ENCODE measurements at regions not wholly inside any gene's neighbourhood (a gene's known extent, or its start where the extent isn't known, plus 50 kb on each side); places are given as distances from the start of the nearest gene placed in this dataset.

DNA sequence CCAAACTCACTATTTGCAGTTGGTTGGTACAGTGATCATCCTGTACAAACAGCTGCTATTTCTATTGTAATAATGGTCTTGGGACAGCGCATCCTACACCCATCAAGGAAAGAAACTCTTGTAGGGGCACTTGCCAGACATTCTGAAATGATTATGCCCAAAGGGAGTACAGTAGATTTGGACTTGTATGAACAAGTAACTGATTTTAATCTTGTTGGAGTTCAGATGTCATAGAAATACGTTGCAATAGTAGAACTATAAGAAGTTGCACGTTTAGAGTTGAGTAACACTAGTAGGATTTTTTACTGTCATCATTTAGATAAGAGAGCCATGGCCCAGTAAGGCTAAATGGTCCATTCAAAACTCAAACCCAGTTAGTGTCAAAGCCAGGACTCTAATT lies 192.8 kb downstream of the SATB1 start:
- ChIA-PET CTCF (no interaction called here), POLR2A (no interaction called here)
- no peaks in the 10 kb centered on the region for H3K9me3 Mint-ChIP-seq
- H3K36me3 Mint-ChIP-seq: no peaks in the 10 kb centered on the region
- no peaks in the 10 kb centered on the region for H3K4me1 ChIP-seq (ENCODE audit: control insufficient read depth in 1 of 2, extremely low read depth in 1 of 2, insufficient read depth in 2 of 2, low read length in 2 of 2)
- H3K4me3 Mint-ChIP-seq: no peak overlapping the region
- H3K27me3 ChIP-seq (replicated peaks in 1 of 2; ENCODE audit: control insufficient read depth in 2 of 2, extremely low read depth in 1 of 2, insufficient read depth in 2 of 2, low read length in 1 of 2): peaks cover 0 to 3% of the 10 kb centered on the region in 2 experiments
- DNase-seq: no peak
- no CpG with 5 or more reads among the region's 3 CpGs for WGBS (ENCODE audit: insufficient coverage)
- no peak overlapping the region for H3K4me3 ChIP-seq (ENCODE audit: control insufficient read depth in 1 of 2, extremely low read depth in 1 of 2, low read length in 1 of 2)
- H3K27ac ChIP-seq (ENCODE audit: low read length): no peak overlapping the region
- ATAC-seq (replicated peaks in 1 of 4): no peak
- H3K4me1 Mint-ChIP-seq: no peaks in the 10 kb centered on the region
- no peaks in the 10 kb centered on the region for H3K36me3 ChIP-seq (ENCODE audit: control insufficient read depth in 2 of 2, extremely low read depth in 1 of 2, insufficient read depth in 1 of 2, low read length in 1 of 2)
- no peaks in the 10 kb centered on the region for H3K9me3 ChIP-seq
- no peak overlapping the region for H3K27ac Mint-ChIP-seq
- peaks cover 12 to 16% of the 10 kb centered on the region in 2 donors for H3K27me3 Mint-ChIP-seq

DNA sequence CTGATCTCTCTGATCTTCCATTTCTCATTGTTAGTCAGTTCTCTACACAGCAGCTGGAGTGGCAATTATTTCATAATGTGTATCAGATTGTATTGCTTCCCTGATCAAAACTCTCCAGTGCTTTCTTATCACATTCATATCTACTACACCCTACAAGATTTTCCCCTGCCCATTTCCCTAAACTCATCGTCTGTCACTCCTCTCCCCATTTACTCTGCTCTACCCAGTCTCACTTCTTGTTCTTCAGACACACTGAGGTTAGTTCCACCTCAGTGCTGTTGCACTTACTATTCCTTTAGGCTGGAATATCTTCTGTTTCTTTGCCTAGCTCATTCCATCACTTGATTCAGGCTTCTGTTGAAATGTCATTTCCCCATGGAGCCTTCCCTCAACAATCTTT lies 197.1 kb downstream of the SATB1 start:
- Histone ChIP-seq H3K9me3 (no peaks in the 10 kb centered on the region), H3K4me3 (ENCODE audit: control insufficient read depth in 1 of 2, extremely low read depth in 1 of 2, low read length in 1 of 2) (no peak overlapping the region), H3K4me1 (ENCODE audit: control insufficient read depth in 1 of 2, extremely low read depth in 1 of 2, insufficient read depth in 2 of 2, low read length in 2 of 2) (peaks cover 0 to 4% of the 10 kb centered on the region in 2 experiments), H3K27me3 (replicated peaks in 1 of 2; ENCODE audit: control insufficient read depth in 2 of 2, extremely low read depth in 1 of 2, insufficient read depth in 2 of 2, low read length in 1 of 2) (no peaks in the 10 kb centered on the region), H3K27ac (ENCODE audit: low read length) (no peak overlapping the region), H3K36me3 (ENCODE audit: control insufficient read depth in 2 of 2, extremely low read depth in 1 of 2, insufficient read depth in 1 of 2, low read length in 1 of 2) (no peaks in the 10 kb centered on the region)
- Mint-ChIP-seq H3K27me3 (peaks cover 4 to 6% of the 10 kb centered on the region in 2 donors), H3K4me1 (peaks cover 14 to 17% (median 15%) of the 10 kb centered on the region in 3 donors), H3K36me3 (no peaks in the 10 kb centered on the region), H3K4me3 (no peak overlapping the region), H3K27ac (no peak overlapping the region), H3K9me3 (no peaks in the 10 kb centered on the region)
- ATAC-seq (replicated peaks in 1 of 4): no peak
- 59% methylated on average over 1 of the region's 1 CpG for WGBS (ENCODE audit: insufficient coverage)
- ChIA-PET CTCF (interaction anchor here in 1 of 2 donors (0.7 kb wide), 1 partner anchor 271 kb away, joined by 4 read pairs; no protein-coding TSS in a partner anchor), POLR2A (no interaction called here)
- no peak for DNase-seq

DNA sequence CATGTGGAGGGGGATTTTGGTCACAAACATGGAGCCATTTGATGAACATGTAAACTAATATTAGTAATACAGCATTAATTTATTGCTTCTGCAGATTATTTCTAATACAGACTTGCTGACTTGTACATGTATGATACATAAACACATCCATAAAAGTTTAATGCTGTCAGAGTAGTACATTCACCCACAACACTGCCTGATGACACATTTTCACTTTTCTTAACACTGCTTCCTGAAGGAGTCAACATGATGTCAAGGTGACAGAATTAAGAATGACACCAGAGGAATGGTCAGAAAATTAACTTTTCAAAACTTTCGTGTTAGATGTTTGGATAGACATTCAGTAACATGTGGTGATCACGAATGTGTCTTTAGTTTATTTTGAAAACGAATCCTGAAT lies 199.4 kb downstream of the SATB1 start:
- no peak for DNase-seq
- ChIA-PET CTCF (no interaction called here), POLR2A (no interaction called here)
- H3K9me3 Mint-ChIP-seq: no peaks in the 10 kb centered on the region
- H3K27ac Mint-ChIP-seq: no peak overlapping the region
- H3K27me3 Mint-ChIP-seq: peaks cover 0 to 2% of the 10 kb centered on the region in 2 donors
- H3K4me1 Mint-ChIP-seq: peaks cover 14 to 17% (median 15%) of the 10 kb centered on the region in 3 donors
- H3K4me1 ChIP-seq (ENCODE audit: control insufficient read depth in 1 of 2, extremely low read depth in 1 of 2, insufficient read depth in 2 of 2, low read length in 2 of 2): peaks cover 0 to 4% of the 10 kb centered on the region in 2 experiments
- no peak overlapping the region for H3K4me3 Mint-ChIP-seq
- no peaks in the 10 kb centered on the region for H3K9me3 ChIP-seq
- ATAC-seq (replicated peaks in 1 of 4): no peak
- no peaks in the 10 kb centered on the region for H3K27me3 ChIP-seq (replicated peaks in 1 of 2; ENCODE audit: control insufficient read depth in 2 of 2, extremely low read depth in 1 of 2, insufficient read depth in 2 of 2, low read length in 1 of 2)
- H3K4me3 ChIP-seq (ENCODE audit: control insufficient read depth in 1 of 2, extremely low read depth in 1 of 2, low read length in 1 of 2): no peak overlapping the region
- WGBS (ENCODE audit: insufficient coverage): no CpG with 5 or more reads among the region's 3 CpGs
- H3K36me3 Mint-ChIP-seq: no peaks in the 10 kb centered on the region
- H3K27ac ChIP-seq (ENCODE audit: low read length): no peak overlapping the region
- no peaks in the 10 kb centered on the region for H3K36me3 ChIP-seq (ENCODE audit: control insufficient read depth in 2 of 2, extremely low read depth in 1 of 2, insufficient read depth in 1 of 2, low read length in 1 of 2)

DNA sequence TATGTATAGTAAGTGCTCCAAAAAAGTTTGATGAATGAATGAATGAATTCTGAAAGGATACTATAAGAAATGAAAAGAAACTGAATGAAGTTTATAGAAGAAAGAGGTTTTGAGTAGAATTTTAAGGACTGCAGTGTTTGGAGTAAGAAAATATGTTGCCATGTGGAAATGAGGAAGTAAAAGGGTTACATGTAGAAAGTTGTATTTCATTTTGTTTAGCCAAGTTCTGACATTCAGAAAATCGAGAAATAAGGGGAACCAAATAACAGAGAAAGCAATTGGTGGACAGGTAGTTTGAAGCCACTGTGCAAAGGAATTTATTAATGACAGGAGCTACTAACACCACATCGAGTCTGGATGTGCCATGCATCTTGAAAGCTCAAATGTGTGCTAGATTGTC lies 200.7 kb downstream of the SATB1 start:
- Histone ChIP-seq H3K4me1 (ENCODE audit: control insufficient read depth in 1 of 2, extremely low read depth in 1 of 2, insufficient read depth in 2 of 2, low read length in 2 of 2) (peaks cover 0 to 4% of the 10 kb centered on the region in 2 experiments), H3K36me3 (ENCODE audit: control insufficient read depth in 2 of 2, extremely low read depth in 1 of 2, insufficient read depth in 1 of 2, low read length in 1 of 2) (no peaks in the 10 kb centered on the region), H3K27me3 (replicated peaks in 1 of 2; ENCODE audit: control insufficient read depth in 2 of 2, extremely low read depth in 1 of 2, insufficient read depth in 2 of 2, low read length in 1 of 2) (no peaks in the 10 kb centered on the region), H3K9me3 (no peaks in the 10 kb centered on the region), H3K27ac (ENCODE audit: low read length) (no peak overlapping the region), H3K4me3 (ENCODE audit: control insufficient read depth in 1 of 2, extremely low read depth in 1 of 2, low read length in 1 of 2) (no peak overlapping the region)
- peaks cover 14 to 17% (median 15%) of the 10 kb centered on the region in 3 donors for H3K4me1 Mint-ChIP-seq
- POLR2A ChIA-PET: interaction anchor here in 1 of 2 donors (0.7 kb wide), 1 partner anchor 832 kb away, joined by 3 read pairs; no protein-coding TSS in a partner anchor
- DNase-seq: no peak
- 14% methylated on average over 1 of the region's 2 CpGs for WGBS (ENCODE audit: insufficient coverage)
- ATAC-seq (replicated peaks in 1 of 4): no peak
- no peaks in the 10 kb centered on the region for H3K36me3 Mint-ChIP-seq
- H3K27ac Mint-ChIP-seq: no peak overlapping the region
- no peaks in the 10 kb centered on the region for H3K27me3 Mint-ChIP-seq
- H3K9me3 Mint-ChIP-seq: no peaks in the 10 kb centered on the region
- H3K4me3 Mint-ChIP-seq: no peak overlapping the region
- CTCF ChIA-PET: no interaction called here

DNA sequence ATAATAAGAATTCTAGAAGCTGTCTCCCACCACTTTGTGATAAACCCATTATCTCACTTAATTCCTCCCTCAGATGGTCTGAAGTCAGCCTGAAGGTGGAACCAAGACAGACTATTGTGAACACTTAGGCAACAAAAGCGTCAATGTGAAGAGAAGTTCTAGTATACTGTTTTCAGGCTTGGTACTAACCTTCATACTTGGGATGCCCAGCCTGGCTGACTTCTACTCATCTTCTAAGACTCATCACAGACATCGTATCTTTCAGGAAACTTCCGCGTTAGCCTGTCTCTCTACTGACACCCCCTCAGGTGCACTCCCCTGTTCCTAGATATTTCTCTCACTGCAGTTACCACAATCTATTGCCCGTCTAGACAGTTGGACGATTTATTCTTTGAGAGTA lies 201.2 kb downstream of the SATB1 start:
- Mint-ChIP-seq H3K27ac (no peak overlapping the region), H3K4me1 (peaks cover 14 to 17% (median 15%) of the 10 kb centered on the region in 3 donors), H3K4me3 (no peak overlapping the region), H3K9me3 (no peaks in the 10 kb centered on the region), H3K27me3 (no peaks in the 10 kb centered on the region), H3K36me3 (no peaks in the 10 kb centered on the region)
- no peaks in the 10 kb centered on the region for H3K36me3 ChIP-seq (ENCODE audit: control insufficient read depth in 2 of 2, extremely low read depth in 1 of 2, insufficient read depth in 1 of 2, low read length in 1 of 2)
- H3K27ac ChIP-seq (ENCODE audit: low read length): no peak overlapping the region
- H3K9me3 ChIP-seq: no peaks in the 10 kb centered on the region
- ATAC-seq (replicated peaks in 1 of 4) (no peak), DNase-seq (no peak)
- 63% methylated on average over 3 of the region's 6 CpGs for WGBS (ENCODE audit: insufficient coverage)
- no peak overlapping the region for H3K4me3 ChIP-seq (ENCODE audit: control insufficient read depth in 1 of 2, extremely low read depth in 1 of 2, low read length in 1 of 2)
- H3K4me1 ChIP-seq (ENCODE audit: control insufficient read depth in 1 of 2, extremely low read depth in 1 of 2, insufficient read depth in 2 of 2, low read length in 2 of 2): peaks cover 0 to 4% of the 10 kb centered on the region in 2 experiments
- no peaks in the 10 kb centered on the region for H3K27me3 ChIP-seq (replicated peaks in 1 of 2; ENCODE audit: control insufficient read depth in 2 of 2, extremely low read depth in 1 of 2, insufficient read depth in 2 of 2, low read length in 1 of 2)
- ChIA-PET CTCF (no interaction called here), POLR2A (no interaction called here)

DNA sequence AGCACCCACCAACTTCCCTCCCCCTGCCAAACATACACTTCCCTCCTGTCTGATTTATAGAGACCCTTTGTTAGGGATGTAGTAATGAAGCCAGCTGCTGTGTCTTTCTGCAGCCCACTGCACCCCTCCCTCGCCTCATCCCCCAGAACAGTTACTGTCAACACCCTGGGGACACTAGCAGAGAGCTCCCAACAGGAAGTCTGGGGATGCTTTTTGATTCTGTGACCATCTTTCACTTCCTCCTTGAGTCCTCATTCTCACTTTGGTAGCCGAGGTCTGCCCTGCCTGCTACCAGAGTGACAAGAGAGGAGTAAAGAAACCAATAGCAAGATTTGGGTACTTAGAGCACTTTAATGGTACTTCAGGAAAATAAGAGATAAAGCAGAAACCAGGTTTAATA lies 201.6 kb downstream of the SATB1 start:
- Mint-ChIP-seq H3K9me3 (no peaks in the 10 kb centered on the region), H3K27ac (no peak overlapping the region), H3K36me3 (no peaks in the 10 kb centered on the region), H3K4me3 (no peak overlapping the region), H3K27me3 (no peaks in the 10 kb centered on the region), H3K4me1 (peaks cover 14 to 17% (median 15%) of the 10 kb centered on the region in 3 donors)
- ChIA-PET POLR2A (no interaction called here), CTCF (no interaction called here)
- H3K27me3 ChIP-seq (replicated peaks in 1 of 2; ENCODE audit: control insufficient read depth in 2 of 2, extremely low read depth in 1 of 2, insufficient read depth in 2 of 2, low read length in 1 of 2): no peaks in the 10 kb centered on the region
- H3K4me3 ChIP-seq (ENCODE audit: control insufficient read depth in 1 of 2, extremely low read depth in 1 of 2, low read length in 1 of 2): no peak overlapping the region
- H3K27ac ChIP-seq (ENCODE audit: low read length): no peak overlapping the region
- H3K9me3 ChIP-seq: no peaks in the 10 kb centered on the region
- peak in 2 of 35 experiments; percentile 5 to 27 for DNase-seq
- H3K4me1 ChIP-seq (ENCODE audit: control insufficient read depth in 1 of 2, extremely low read depth in 1 of 2, insufficient read depth in 2 of 2, low read length in 2 of 2): peaks cover 0 to 4% of the 10 kb centered on the region in 2 experiments
- H3K36me3 ChIP-seq (ENCODE audit: control insufficient read depth in 2 of 2, extremely low read depth in 1 of 2, insufficient read depth in 1 of 2, low read length in 1 of 2): no peaks in the 10 kb centered on the region
- WGBS (ENCODE audit: insufficient coverage): no CpG with 5 or more reads among the region's 2 CpGs
- peak in 2 of 4 experiments; percentile 33 to 53 for ATAC-seq (replicated peaks in 1 of 4)

DNA sequence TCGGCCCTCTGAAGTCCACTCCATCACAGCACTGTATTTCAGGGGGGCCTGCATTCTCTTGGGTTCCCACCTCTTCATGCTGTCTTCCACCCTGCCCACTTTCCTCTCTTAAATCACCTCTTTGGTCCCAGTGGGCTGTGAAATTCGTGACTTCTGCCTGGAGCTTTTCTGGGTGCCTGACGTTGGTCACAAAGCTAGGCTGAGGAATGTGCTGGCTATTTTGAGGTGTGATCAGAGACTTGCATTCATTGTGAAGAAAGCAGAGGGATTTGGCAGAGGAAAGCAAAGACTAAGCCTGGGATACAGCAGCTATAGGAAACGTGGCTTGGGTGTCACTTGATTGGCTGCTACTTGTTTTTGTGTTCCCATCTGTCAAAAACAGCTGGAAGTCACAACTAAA lies 202.5 kb downstream of the SATB1 start:
- Mint-ChIP-seq H3K27me3 (no peaks in the 10 kb centered on the region), H3K36me3 (no peaks in the 10 kb centered on the region), H3K27ac (no peak overlapping the region), H3K9me3 (no peaks in the 10 kb centered on the region), H3K4me3 (no peak overlapping the region), H3K4me1 (peaks cover 14 to 17% (median 15%) of the 10 kb centered on the region in 3 donors)
- WGBS (ENCODE audit: insufficient coverage): 61% methylated on average over 3 of the region's 4 CpGs
- H3K4me3 ChIP-seq (ENCODE audit: control insufficient read depth in 1 of 2, extremely low read depth in 1 of 2, low read length in 1 of 2): no peak overlapping the region
- DNase-seq (no peak), ATAC-seq (replicated peaks in 1 of 4) (no peak)
- H3K9me3 ChIP-seq: no peaks in the 10 kb centered on the region
- H3K36me3 ChIP-seq (ENCODE audit: control insufficient read depth in 2 of 2, extremely low read depth in 1 of 2, insufficient read depth in 1 of 2, low read length in 1 of 2): no peaks in the 10 kb centered on the region
- CTCF ChIA-PET: no interaction called here
- H3K27me3 ChIP-seq (replicated peaks in 1 of 2; ENCODE audit: control insufficient read depth in 2 of 2, extremely low read depth in 1 of 2, insufficient read depth in 2 of 2, low read length in 1 of 2): no peaks in the 10 kb centered on the region
- POLR2A ChIA-PET: no interaction called here
- no peak overlapping the region for H3K27ac ChIP-seq (ENCODE audit: low read length)
- H3K4me1 ChIP-seq (ENCODE audit: control insufficient read depth in 1 of 2, extremely low read depth in 1 of 2, insufficient read depth in 2 of 2, low read length in 2 of 2): peaks cover 0 to 4% of the 10 kb centered on the region in 2 experiments
